ENCODE measurements at regions not wholly inside any gene's neighbourhood (a gene's known extent, or its start where the extent isn't known, plus 50 kb on each side); places are given as distances from the start of the nearest gene placed in this dataset.
"Not testable (repeated sequence)": the region's sequence is repeated elsewhere in the genome, so short reads cannot be mapped to it uniquely, and the experiment has no call there.

DNA sequence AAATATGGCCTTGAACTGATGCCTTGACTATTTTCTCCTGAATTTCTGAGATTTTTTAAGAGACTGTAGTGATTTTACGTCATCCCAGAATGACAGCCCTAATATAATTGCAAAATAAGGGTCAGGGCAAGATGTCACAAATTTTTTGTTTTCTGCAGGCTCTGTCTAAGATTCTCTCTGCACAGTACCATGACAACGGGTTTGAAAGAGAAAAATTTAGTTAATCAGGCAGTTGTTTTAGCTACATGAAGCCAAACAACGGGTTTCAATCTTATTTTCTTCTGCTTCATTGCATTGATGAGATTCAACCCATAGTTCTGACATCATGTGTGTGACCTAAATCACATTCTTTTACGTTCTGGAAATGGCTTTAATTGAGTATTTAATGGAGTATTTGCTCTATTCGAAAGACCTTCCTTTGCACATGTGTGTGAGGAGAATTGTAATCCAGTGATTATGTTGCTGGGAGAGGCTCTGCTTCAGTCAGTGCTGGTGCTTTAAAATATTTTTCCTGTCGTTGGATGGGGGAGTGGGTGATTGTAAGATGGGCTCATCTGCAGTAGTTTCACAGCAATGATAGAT is 118.0 kb upstream of the RHOBTB1 start:
- H3K27ac ChIP-seq (ENCODE audit: low read length) = no peak overlapping the region
- no peak overlapping the region for H3K4me3 ChIP-seq (ENCODE audit: low read length)
- H3K4me1 ChIP-seq (ENCODE audit: insufficient read depth, low read length) = 0 out of 2 replicates have a peak, but pooled peaks cover 2% of the 10 kb centered on the region
- no peak overlapping the region for H3K9ac ChIP-seq (ENCODE audit: low read depth, low read length)
- H3K9me3 ChIP-seq (ENCODE audit: insufficient read depth, low read depth, low read length) = no peaks in the 10 kb centered on the region
- H3K27me3 ChIP-seq (ENCODE audit: insufficient read depth, low read length) = no peaks in the 10 kb centered on the region
- no peaks in the 10 kb centered on the region for H3K36me3 ChIP-seq (ENCODE audit: insufficient read depth, low read depth, low read length)

DNA sequence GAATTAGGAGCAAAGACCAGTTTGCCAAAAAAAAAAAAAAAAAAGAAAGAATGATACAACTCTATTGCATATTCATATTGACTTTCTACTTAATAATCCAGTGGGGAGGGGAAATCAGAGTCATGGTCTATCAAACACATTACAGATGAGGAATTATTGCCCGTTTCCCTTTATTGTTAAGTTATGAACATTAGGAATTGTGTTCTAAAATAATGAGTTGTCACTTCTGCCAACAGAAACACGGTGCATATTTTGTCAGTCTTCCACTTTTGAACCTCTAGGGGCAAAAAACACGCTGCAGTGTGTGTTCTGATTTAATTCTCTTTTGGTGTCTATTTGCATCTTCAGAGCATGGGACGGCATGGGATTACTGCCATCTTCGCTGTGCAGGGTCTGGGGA is 115.7 kb upstream of the RHOBTB1 start:
- Histone ChIP-seq H3K36me3 (ENCODE audit: insufficient read depth, low read depth, low read length) (no peaks in the 10 kb centered on the region), H3K9ac (ENCODE audit: low read depth, low read length) (no peak overlapping the region), H3K27ac (ENCODE audit: low read length) (no peak overlapping the region), H3K4me1 (ENCODE audit: insufficient read depth, low read length) (0 out of 2 replicates have a peak, but pooled peaks cover 2% of the 10 kb centered on the region), H3K9me3 (ENCODE audit: insufficient read depth, low read depth, low read length) (no peaks in the 10 kb centered on the region), H3K27me3 (ENCODE audit: insufficient read depth, low read length) (no peaks in the 10 kb centered on the region), H3K4me3 (ENCODE audit: low read length) (no peak overlapping the region)

DNA sequence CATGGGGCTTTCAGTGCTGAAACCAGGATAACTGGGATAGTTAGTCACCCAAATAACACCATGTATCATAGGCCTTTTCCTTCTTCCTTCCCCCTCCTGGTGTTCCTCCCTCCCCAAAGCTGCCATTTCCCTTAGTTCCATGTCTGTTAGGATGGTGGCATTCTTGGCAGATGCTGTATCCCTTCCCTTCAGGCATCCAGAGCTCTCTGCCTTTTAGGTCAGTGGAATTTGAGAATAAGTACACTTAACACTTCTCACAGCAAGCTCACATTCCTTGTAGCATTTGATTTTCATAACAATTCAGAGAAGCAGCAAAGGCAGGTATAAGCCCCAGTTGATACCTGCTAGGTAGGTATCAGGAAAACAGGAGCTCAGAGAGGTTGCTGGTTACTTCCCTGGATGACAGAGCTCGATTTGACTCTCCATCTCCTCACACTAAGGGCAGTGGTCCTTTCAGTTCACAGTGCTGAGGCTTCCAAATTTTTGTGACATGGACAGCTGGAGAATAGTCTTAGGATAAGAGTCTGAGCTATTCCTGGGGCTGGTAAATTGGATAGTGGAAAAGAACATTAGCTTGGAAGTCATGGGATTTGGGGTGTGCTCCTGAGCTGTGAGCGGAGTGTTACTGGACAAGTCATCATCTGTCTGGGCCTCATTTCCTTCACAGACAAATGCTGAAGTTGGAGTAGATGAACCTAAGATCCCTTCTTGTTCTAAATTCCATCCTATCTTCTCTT is 108.7 kb upstream of the RHOBTB1 start:
- H3K4me3 ChIP-seq (ENCODE audit: low read length) = no peak overlapping the region
- peaks cover 4% of the 10 kb centered on the region; the same call in 1 of the 2 replicates for H3K4me1 ChIP-seq (ENCODE audit: insufficient read depth, low read length)
- no peak overlapping the region for H3K27ac ChIP-seq (ENCODE audit: low read length)
- no peaks in the 10 kb centered on the region for H3K36me3 ChIP-seq (ENCODE audit: insufficient read depth, low read depth, low read length)
- H3K9ac ChIP-seq (ENCODE audit: low read depth, low read length) = no peak overlapping the region
- no peaks in the 10 kb centered on the region for H3K27me3 ChIP-seq (ENCODE audit: insufficient read depth, low read length)
- no peaks in the 10 kb centered on the region for H3K9me3 ChIP-seq (ENCODE audit: insufficient read depth, low read depth, low read length)

GRCh38 chr10:61051344-61051743 is 107.4 kb upstream of the RHOBTB1 start:
- H3K36me3 ChIP-seq (ENCODE audit: insufficient read depth, low read depth, low read length) = no peaks in the 10 kb centered on the region
- H3K27me3 ChIP-seq (ENCODE audit: insufficient read depth, low read length) = no peaks in the 10 kb centered on the region
- H3K9me3 ChIP-seq (ENCODE audit: insufficient read depth, low read depth, low read length) = no peaks in the 10 kb centered on the region
- H3K4me1 ChIP-seq (ENCODE audit: insufficient read depth, low read length) = peaks cover 4% of the 10 kb centered on the region; the same call in 1 of the 2 replicates
- no peak overlapping the region for H3K27ac ChIP-seq (ENCODE audit: low read length)
- no peak overlapping the region for H3K4me3 ChIP-seq (ENCODE audit: low read length)
- no peak overlapping the region for H3K9ac ChIP-seq (ENCODE audit: low read depth, low read length)

DNA sequence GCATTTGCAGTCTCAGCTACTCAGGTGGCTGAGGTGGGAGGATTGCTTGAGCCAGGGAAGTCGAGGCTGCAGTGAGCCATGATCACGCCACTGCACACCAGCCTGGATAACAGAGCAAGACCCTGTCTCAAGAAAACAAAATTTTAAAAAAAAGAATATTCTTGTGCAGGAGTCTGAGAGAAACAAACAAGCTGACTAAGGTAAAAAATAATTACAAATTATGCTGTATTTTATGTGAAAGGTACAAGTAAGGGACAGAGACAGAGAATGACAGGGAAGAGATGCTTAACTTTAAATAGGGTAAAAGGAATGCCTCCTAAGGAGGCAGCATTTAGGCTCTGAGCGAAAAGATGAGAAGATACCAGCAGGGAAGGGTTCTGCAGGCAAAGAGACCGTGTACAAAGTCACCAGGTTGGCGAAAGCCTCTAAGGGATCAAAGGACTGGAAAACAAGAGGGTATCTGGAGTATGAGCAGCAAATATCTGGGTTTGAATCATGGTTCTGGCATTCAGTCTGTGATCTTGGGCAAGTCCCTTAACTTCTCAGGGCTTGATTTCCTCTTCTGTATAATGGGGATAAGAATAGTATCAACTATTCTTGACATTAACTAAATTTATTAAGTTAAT is 106.2 kb upstream of the RHOBTB1 start:
- Histone ChIP-seq H3K36me3 (ENCODE audit: insufficient read depth, low read depth, low read length) (no peaks in the 10 kb centered on the region), H3K9me3 (ENCODE audit: insufficient read depth, low read depth, low read length) (no peaks in the 10 kb centered on the region), H3K9ac (ENCODE audit: low read depth, low read length) (no peak overlapping the region), H3K27ac (ENCODE audit: low read length) (no peak overlapping the region), H3K27me3 (ENCODE audit: insufficient read depth, low read length) (no peaks in the 10 kb centered on the region), H3K4me1 (ENCODE audit: insufficient read depth, low read length) (peaks cover 4% of the 10 kb centered on the region; the same call in 1 of the 2 replicates), H3K4me3 (ENCODE audit: low read length) (no peak overlapping the region)

DNA sequence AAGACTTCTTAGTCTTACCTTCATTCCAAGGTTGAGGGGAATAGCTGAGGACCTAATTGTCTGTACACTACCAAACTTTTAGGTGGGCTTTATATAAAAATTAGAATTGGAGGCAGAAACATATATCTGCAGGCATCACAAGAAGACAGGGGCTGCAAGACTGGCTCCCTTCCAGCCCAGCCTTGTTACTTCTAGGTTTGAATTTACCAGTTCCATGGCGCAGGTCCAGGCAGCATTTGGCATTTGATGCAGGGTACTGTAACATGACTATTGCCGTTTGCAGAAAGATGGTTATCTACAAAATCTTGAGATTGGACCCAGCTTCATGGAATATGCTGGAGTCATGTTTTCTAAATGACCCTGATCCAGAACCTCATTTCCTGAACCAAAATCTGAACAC is 105.4 kb upstream of the RHOBTB1 start:
- no peaks in the 10 kb centered on the region for H3K36me3 ChIP-seq (ENCODE audit: insufficient read depth, low read depth, low read length)
- no peak overlapping the region for H3K27ac ChIP-seq (ENCODE audit: low read length)
- H3K4me1 ChIP-seq (ENCODE audit: insufficient read depth, low read length) = peaks cover 4% of the 10 kb centered on the region; the same call in 1 of the 2 replicates
- no peaks in the 10 kb centered on the region for H3K9me3 ChIP-seq (ENCODE audit: insufficient read depth, low read depth, low read length)
- H3K4me3 ChIP-seq (ENCODE audit: low read length) = no peak overlapping the region
- H3K27me3 ChIP-seq (ENCODE audit: insufficient read depth, low read length) = no peaks in the 10 kb centered on the region
- no peak overlapping the region for H3K9ac ChIP-seq (ENCODE audit: low read depth, low read length)

GRCh38 chr10:61047788-61048560 is 104.0 kb upstream of the RHOBTB1 start:
- Histone ChIP-seq H3K9me3 (ENCODE audit: insufficient read depth, low read depth, low read length) (no peaks in the 10 kb centered on the region), H3K4me3 (ENCODE audit: low read length) (no peak overlapping the region), H3K27ac (ENCODE audit: low read length) (no peak overlapping the region), H3K36me3 (ENCODE audit: insufficient read depth, low read depth, low read length) (no peaks in the 10 kb centered on the region), H3K27me3 (ENCODE audit: insufficient read depth, low read length) (no peaks in the 10 kb centered on the region), H3K9ac (ENCODE audit: low read depth, low read length) (no peak overlapping the region), H3K4me1 (ENCODE audit: insufficient read depth, low read length) (peaks cover 4% of the 10 kb centered on the region; the same call in 1 of the 2 replicates)

DNA sequence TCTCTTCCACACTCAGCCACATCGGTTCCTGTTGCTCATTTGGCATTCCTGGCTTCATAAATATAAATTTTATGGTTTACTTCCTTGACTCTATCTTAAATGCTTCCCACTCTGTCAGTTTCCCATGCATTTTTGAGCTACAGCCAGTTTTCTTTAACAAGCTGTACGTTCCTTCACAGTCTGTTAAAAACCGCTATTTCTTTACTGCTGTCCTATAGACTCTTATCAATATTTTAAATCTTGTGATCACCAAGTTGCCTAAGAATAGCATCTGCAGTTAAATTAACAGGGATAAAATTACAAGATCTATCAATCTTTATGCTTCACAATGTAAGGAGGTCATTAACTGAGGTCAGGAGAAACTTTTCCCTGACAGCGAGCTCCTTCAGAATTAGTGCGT is 103.1 kb upstream of the RHOBTB1 start:
- no peaks in the 10 kb centered on the region for H3K36me3 ChIP-seq (ENCODE audit: insufficient read depth, low read depth, low read length)
- no peaks in the 10 kb centered on the region for H3K9me3 ChIP-seq (ENCODE audit: insufficient read depth, low read depth, low read length)
- H3K27ac ChIP-seq (ENCODE audit: low read length) = no peak overlapping the region
- no peaks in the 10 kb centered on the region; the same call in 1 of the 2 replicates for H3K4me1 ChIP-seq (ENCODE audit: insufficient read depth, low read length)
- H3K4me3 ChIP-seq (ENCODE audit: low read length) = no peak overlapping the region
- H3K9ac ChIP-seq (ENCODE audit: low read depth, low read length) = no peak overlapping the region
- H3K27me3 ChIP-seq (ENCODE audit: insufficient read depth, low read length) = no peaks in the 10 kb centered on the region

DNA sequence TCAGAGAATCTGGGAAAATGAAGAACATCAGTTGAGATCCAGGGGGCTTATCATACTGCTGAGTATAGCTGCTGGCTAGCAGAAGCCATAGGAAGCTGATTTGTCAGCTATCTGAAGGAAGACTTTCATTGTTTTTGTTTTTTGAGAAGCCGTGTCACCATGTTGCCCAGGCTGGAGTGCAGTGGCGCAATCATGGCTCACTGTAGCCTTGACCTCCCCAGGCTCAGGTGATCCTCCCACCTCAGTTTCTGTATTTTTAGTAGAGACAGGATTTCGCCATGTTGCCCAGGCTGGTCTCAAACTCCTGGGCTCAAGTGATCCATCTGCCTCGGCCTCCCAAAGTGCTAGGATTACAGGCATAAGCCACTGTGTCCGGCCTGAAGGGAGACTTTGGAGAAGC is 101.5 kb upstream of the RHOBTB1 start:
- not testable (repeated sequence) for H3K9me3 ChIP-seq (ENCODE audit: insufficient read depth, low read depth, low read length); H3K4me1 ChIP-seq (ENCODE audit: insufficient read depth, low read length); H3K27me3 ChIP-seq (ENCODE audit: insufficient read depth, low read length); H3K27ac ChIP-seq (ENCODE audit: low read length); H3K4me3 ChIP-seq (ENCODE audit: low read length); H3K36me3 ChIP-seq (ENCODE audit: insufficient read depth, low read depth, low read length); H3K9ac ChIP-seq (ENCODE audit: low read depth, low read length)

DNA sequence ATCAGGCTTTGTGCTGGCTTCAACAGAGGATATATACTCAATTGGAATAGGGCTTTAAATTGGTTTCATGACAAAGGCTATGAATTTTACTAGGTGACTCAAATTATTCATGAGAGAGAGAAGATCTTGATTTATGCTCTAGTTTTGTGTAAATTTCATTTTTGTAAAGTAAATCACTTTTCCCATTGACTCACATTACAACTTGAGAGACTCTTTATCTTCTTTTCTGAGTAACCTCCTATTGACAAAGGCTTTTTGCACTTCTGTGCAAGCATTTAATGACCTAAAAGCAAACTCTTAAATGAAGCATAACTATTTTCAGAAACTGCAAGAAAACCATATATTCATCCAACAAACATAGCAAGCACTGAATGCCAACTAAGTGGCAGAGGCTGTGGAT is 98.5 kb upstream of the RHOBTB1 start:
- Histone ChIP-seq H3K27me3 (ENCODE audit: insufficient read depth, low read length) (no peaks in the 10 kb centered on the region), H3K9ac (ENCODE audit: low read depth, low read length) (no peak overlapping the region), H3K36me3 (ENCODE audit: insufficient read depth, low read depth, low read length) (no peaks in the 10 kb centered on the region), H3K27ac (ENCODE audit: low read length) (no peak overlapping the region), H3K4me1 (ENCODE audit: insufficient read depth, low read length) (no peaks in the 10 kb centered on the region), H3K4me3 (ENCODE audit: low read length) (no peak overlapping the region), H3K9me3 (ENCODE audit: insufficient read depth, low read depth, low read length) (no peaks in the 10 kb centered on the region)

GRCh38 chr10:61040399-61041016 is 96.5 kb upstream of the RHOBTB1 start:
- Histone ChIP-seq H3K9me3 (ENCODE audit: insufficient read depth, low read depth, low read length) (no peaks in the 10 kb centered on the region), H3K27me3 (ENCODE audit: insufficient read depth, low read length) (no peaks in the 10 kb centered on the region), H3K4me3 (ENCODE audit: low read length) (no peak overlapping the region), H3K27ac (ENCODE audit: low read length) (no peak overlapping the region), H3K4me1 (ENCODE audit: insufficient read depth, low read length) (0 out of 2 replicates have a peak, but pooled peaks cover 4% of the 10 kb centered on the region), H3K36me3 (ENCODE audit: insufficient read depth, low read depth, low read length) (no peaks in the 10 kb centered on the region), H3K9ac (ENCODE audit: low read depth, low read length) (no peak overlapping the region)

Measured in iPS-20b (cell line).